Keratinocyte (primary cell): ENCODE measurements at regions not wholly inside any gene's neighbourhood (a gene's known extent, or its start where the extent isn't known, plus 50 kb on each side); places are given as distances from the start of the nearest gene placed in this dataset.

Experiments
- DNase-seq: peaks from one replicate; pipeline ENCODE4 v3.0.0-alpha.2; 2011; ENCODE audit warnings: low read depth, missing footprints, low spot score
- FAIRE-seq: peaks from 2 replicates; lab custom pipeline; 2011; peaks lifted over from hg19 to GRCh38; lab: Jason Lieb, UNC
- H2AFZ ChIP-seq: 2 replicates; pipeline ENCODE4 v1.6.0; 2012; ENCODE audit warnings: low read length, control low read depth, inconsistent platforms; ENCODE audit not compliant: control insufficient read depth
- H3K27ac ChIP-seq: 2 replicates; pipeline ENCODE4 v1.5.1; 2011; ENCODE audit warnings: low read length; ENCODE audit not compliant: control insufficient read depth, insufficient read depth
- H3K27me3 ChIP-seq: 3 replicates; pipeline ENCODE4 v1.6.0; 2011; ENCODE audit warnings: low read length; ENCODE audit not compliant: control insufficient read depth, insufficient read depth; ENCODE audit errors: extremely low read depth
- H3K36me3 ChIP-seq, 2 experiments: 2 replicates in 1 of 2; 3 replicates in 1 of 2; pipeline ENCODE4 v1.5.1; 2011; ENCODE audit warnings: low read length in 2 of 2, mild to moderate bottlenecking in 1 of 2; ENCODE audit not compliant: control insufficient read depth in 2 of 2, insufficient read depth in 2 of 2; ENCODE audit errors: extremely low read depth in 1 of 2
- H3K4me1 ChIP-seq: 3 replicates; pipeline ENCODE4 v1.5.1; 2011; ENCODE audit warnings: low read length; ENCODE audit not compliant: control insufficient read depth, insufficient read depth; ENCODE audit errors: extremely low read depth
- H3K4me2 ChIP-seq: 3 replicates; pipeline ENCODE4 v1.6.0; 2011; ENCODE audit warnings: low read depth, low read length; ENCODE audit not compliant: control insufficient read depth, insufficient read depth; ENCODE audit errors: extremely low read depth
- H3K4me3 ChIP-seq, 3 experiments: fragments of 200-600 bp in 1 of 3; sonication (generic) in 1 of 3; 2 replicates in 2 of 3; 3 replicates in 1 of 3; pipeline ENCODE4 v1.5.1; 2011 to 2016; ENCODE audit warnings: low read length in 3 of 3, mild to moderate bottlenecking in 3 of 3, control low read depth in 2 of 3, inconsistent platforms in 1 of 3, low read depth in 1 of 3, mixed read lengths in 1 of 3, mixed run types in 1 of 3, moderate library complexity in 1 of 3; ENCODE audit not compliant: control insufficient read depth in 2 of 3, insufficient read depth in 2 of 3; ENCODE audit errors: extremely low read depth in 1 of 3
- H3K79me2 ChIP-seq: 2 replicates; pipeline ENCODE4 v1.6.0; 2012; ENCODE audit warnings: low read length; ENCODE audit not compliant: control insufficient read depth, insufficient read depth
- H3K9ac ChIP-seq: 3 replicates; pipeline ENCODE4 v1.6.0; 2011; ENCODE audit warnings: low read length; ENCODE audit not compliant: control insufficient read depth, insufficient read depth; ENCODE audit errors: extremely low read depth
- H3K9me1 ChIP-seq: 3 replicates; pipeline ENCODE4 v1.6.0; 2011; ENCODE audit warnings: low read length; ENCODE audit not compliant: control insufficient read depth, insufficient read depth; ENCODE audit errors: extremely low read depth
- H3K9me3 ChIP-seq: 2 replicates; pipeline ENCODE4 v1.5.1; 2012; ENCODE audit warnings: low read depth, low read length; ENCODE audit not compliant: control insufficient read depth
- H4K20me1 ChIP-seq: 3 replicates; pipeline ENCODE4 v1.6.0; 2011; ENCODE audit warnings: low read length; ENCODE audit not compliant: control insufficient read depth, insufficient read depth; ENCODE audit errors: extremely low read depth
- CTCF ChIP-seq, 3 experiments: IDR thresholded peaks in 1 of 3; conservative IDR thresholded peaks in 1 of 3; optimal IDR thresholded peaks in 1 of 3; 2 replicates in 2 of 3; 3 replicates in 1 of 3; pipeline versions ENCODE3 to v1.5.1; 2011; ENCODE audit warnings: low read length in 3 of 3, mild to moderate bottlenecking in 3 of 3, moderate library complexity in 2 of 3, control low read depth in 1 of 3, inconsistent platforms in 1 of 3; ENCODE audit not compliant: insufficient read depth in 2 of 3; ENCODE audit errors: extremely low read depth in 1 of 3
- EZH2 ChIP-seq: IDR thresholded peaks from one replicate; pipeline ENCODE4 v1.6.1; 2012; ENCODE audit warnings: inconsistent platforms, mild to moderate bottlenecking, low read length, moderate library complexity
- dilution Hi-C: fragments of 300-500 bp; cut with MboI; formaldehyde crosslinking; loops from one replicate; pipeline ENCODE4 v1.7.0; 2020; ENCODE audit warnings: low sequenced_read_pairs; ENCODE audit not compliant: extremely low pct_ligation_motif_present

GRCh38 chr9:78468974-78469576 lies 172.2 kb downstream of the PSAT1 start:
- Histone ChIP-seq H3K79me2 (no peaks in the 10 kb centered on the region), H3K4me2 (no peak overlapping the region), H3K9me3 (no peaks in the 10 kb centered on the region), H3K9ac (no peak overlapping the region), H3K27ac (no peak overlapping the region), H3K4me1 (no peaks in the 10 kb centered on the region), H3K27me3 (no peaks in the 10 kb centered on the region), H4K20me1 (no peaks in the 10 kb centered on the region), H2AFZ (no peak overlapping the region), H3K36me3 (no peaks in the 10 kb centered on the region), H3K4me3 (no peak overlapping the region), H3K9me1 (no peaks in the 10 kb centered on the region)
- DNase-seq: no peak
- no peak for TF ChIP-seq CTCF (optimal IDR thresholded peaks at IDR 0.05 in 1 of 3, IDR thresholded peaks at IDR 0.05 in 1 of 3, conservative IDR thresholded peaks at IDR 0.05 in 1 of 3; ENCODE audit: extremely low read depth in 1 of 3, insufficient read depth in 2 of 3, low read length in 3 of 3)
- FAIRE-seq: no peak
- dilution Hi-C loops: no loop called here

- no peaks in the 10 kb centered on the region for H3K9me3 ChIP-seq
- FAIRE-seq: no peak
- dilution Hi-C loops: no loop called here
- no peaks in the 10 kb centered on the region for H4K20me1 ChIP-seq
- H3K4me1 ChIP-seq: no peaks in the 10 kb centered on the region
- no peaks in the 10 kb centered on the region for H3K27me3 ChIP-seq
- no peak overlapping the region for H3K4me2 ChIP-seq
- TF ChIP-seq CTCF (optimal IDR thresholded peaks at IDR 0.05 in 1 of 3, IDR thresholded peaks at IDR 0.05 in 1 of 3, conservative IDR thresholded peaks at IDR 0.05 in 1 of 3; ENCODE audit: extremely low read depth in 1 of 3, insufficient read depth in 2 of 3, low read length in 3 of 3): no peak
- no peak for TF ChIP-seq EZH2
- no peaks in the 10 kb centered on the region for H3K79me2 ChIP-seq
- no peak overlapping the region for H2AFZ ChIP-seq
- H3K36me3 ChIP-seq: no peaks in the 10 kb centered on the region
- no peak for DNase-seq
- H3K4me3 ChIP-seq: no peak overlapping the region
- no peak overlapping the region for H3K27ac ChIP-seq
- no peak overlapping the region for H3K9ac ChIP-seq
- H3K9me1 ChIP-seq: no peaks in the 10 kb centered on the region
Measured at GRCh38 chr9:78470216-78470615, 173.3 kb downstream of the PSAT1 start.
